Panc1 (cell line): ENCODE measurements at regions not wholly inside any gene's neighbourhood (a gene's known extent, or its start where the extent isn't known, plus 50 kb on each side); places are given as distances from the start of the nearest gene placed in this dataset.

Experiments
- ATAC-seq: fragments of 200-7000 bp; cut with Tn5 transposase; 2 replicates; pipeline ENCODE4 v1.9.1; 2020; ENCODE audit warnings: mild to moderate bottlenecking, moderate library complexity
- BruUV-seq: library from RNA; stranded (reverse); fragments of 400-500 nt; replicated peaks from 2 replicates; lab custom pipeline; 2021; lab: Mats Ljungman, UMichigan
- CTCF ChIA-PET: fragments of 300-600 bp; sonication (Branson Sonifier 250); formaldehyde crosslinking; loops from one replicate; lab custom pipeline; 2022; ENCODE audit warnings: antibody characterized with exemption; lab: Charles Lee
- POLR2A ChIA-PET: fragments of 300-600 bp; sonication (Branson Sonifier 250); formaldehyde crosslinking; loops from one replicate; lab custom pipeline; 2022; ENCODE audit warnings: antibody characterized with exemption; lab: Charles Lee
- DNase-seq: peaks from one replicate; pipeline ENCODE4 v3.0.0-alpha.2; 2010; ENCODE audit warnings: low read depth, low spot score
- H3K27ac ChIP-seq: 2 replicates; pipeline ENCODE4 v1.5.1; 2011; ENCODE audit warnings: mild to moderate bottlenecking, low read length, inconsistent platforms
- H3K27me3 ChIP-seq: fragments of 200-500 bp; sonication (Bioruptor generic); 2 replicates; pipeline ENCODE4 v1.6.0; 2014; ENCODE audit warnings: low read length, inconsistent platforms; ENCODE audit not compliant: control insufficient read depth, insufficient read depth
- H3K36me3 ChIP-seq: fragments of 200-500 bp; sonication (Bioruptor generic); 2 replicates; pipeline ENCODE4 v1.5.1; 2014; ENCODE audit warnings: inconsistent platforms, mild to moderate bottlenecking, low read length, moderate library complexity; ENCODE audit not compliant: control insufficient read depth, insufficient read depth
- H3K4me1 ChIP-seq: 2 replicates; pipeline ENCODE4 v1.5.1; 2011; ENCODE audit warnings: inconsistent platforms, mild to moderate bottlenecking, low read length, moderate library complexity; ENCODE audit not compliant: control insufficient read depth, insufficient read depth
- H3K4me3 ChIP-seq, 2 experiments: 2 replicates each; pipeline ENCODE4 v1.5.1; 2011 to 2012; ENCODE audit warnings: low read depth in 2 of 2, low read length in 2 of 2, mild to moderate bottlenecking in 2 of 2, inconsistent platforms in 1 of 2, moderate library complexity in 1 of 2
- H3K9me3 ChIP-seq: fragments of 200-500 bp; sonication (Bioruptor generic); 2 replicates; pipeline ENCODE4 v1.5.1; 2014; ENCODE audit warnings: low read depth, mild to moderate bottlenecking, inconsistent platforms, low read length, moderate library complexity; ENCODE audit not compliant: control insufficient read depth, insufficient read depth
- CTCF ChIP-seq: fragments of 450-650 bp; IDR thresholded peaks from 2 replicates; pipeline ENCODE4 v1.5.1; 2017; ENCODE audit warnings: mild to moderate bottlenecking
- POLR2AphosphoS5 ChIP-seq: IDR thresholded peaks from 2 replicates; pipeline ENCODE4 v1.6.1; 2012; ENCODE audit warnings: mild to moderate bottlenecking, low read depth, low read length, moderate library complexity
- REST ChIP-seq, 2 experiments: IDR thresholded peaks; 2 replicates each; pipeline ENCODE4 v1.6.1; 2011 to 2012; ENCODE audit warnings: low read depth in 2 of 2, control low read depth in 1 of 2, low read length in 1 of 2, mild to moderate bottlenecking in 1 of 2, moderate library complexity in 1 of 2; ENCODE audit not compliant: insufficient read depth in 1 of 2
- SIN3A ChIP-seq: IDR thresholded peaks from 2 replicates; pipeline ENCODE4 v1.6.1; 2012; ENCODE audit warnings: low read depth, mild to moderate bottlenecking, low read length, moderate library complexity, borderline replicate concordance; ENCODE audit not compliant: insufficient read depth
- TCF7L2 ChIP-seq: IDR thresholded peaks from 2 replicates; pipeline ENCODE4 v1.6.1; 2011; ENCODE audit warnings: mild to moderate bottlenecking, low read depth, low read length, inconsistent platforms
- in situ Hi-C: cut with HindIII; loops from 2 replicates; pipeline ENCODE4 v1.10.0; 2016; ENCODE audit warnings: low sequenced_read_pairs, low pct_unique_long_range_greater_than_20kb
- intact Hi-C: fragments of 100-400 bp; cut with micrococcal nuclease; formaldehyde crosslinking; loops from one replicate; pipeline ENCODE4 v1.10.0; 2022; ENCODE audit not compliant: unreplicated experiment

- in situ Hi-C loops: no loop called here
- TF ChIP-seq SIN3A (no peak), CTCF (no peak), REST (IDR thresholded peaks at IDR 0.05; ENCODE audit: insufficient read depth in 1 of 2, low read depth in 2 of 2, low read length in 1 of 2) (no peak), TCF7L2 (no peak), POLR2AphosphoS5 (no peak)
- ATAC-seq (no peak), DNase-seq (no peak)
- BruUV-seq: no TSS peak
- H3K27ac ChIP-seq: no peak overlapping the region
- H3K27me3 ChIP-seq: no peaks in the 10 kb centered on the region
- H3K4me3 ChIP-seq: no peak overlapping the region
- H3K36me3 ChIP-seq: no peaks in the 10 kb centered on the region
- ChIA-PET CTCF (no interaction called here), POLR2A (no interaction called here)
- H3K4me1 ChIP-seq: no peaks in the 10 kb centered on the region
- no peaks in the 10 kb centered on the region; the same call in 1 of the 2 replicates for H3K9me3 ChIP-seq
- intact Hi-C loops: no loop called here
Observed at GRCh38 chr4:124183926-124184325, 528.6 kb downstream of the ANKRD50 start.

- Histone ChIP-seq H3K27me3 (no peaks in the 10 kb centered on the region), H3K27ac (no peak overlapping the region), H3K4me1 (no peaks in the 10 kb centered on the region), H3K36me3 (no peaks in the 10 kb centered on the region), H3K9me3 (no peaks in the 10 kb centered on the region; the same call in 1 of the 2 replicates), H3K4me3 (no peak overlapping the region)
- in situ Hi-C loops (no loop called here), intact Hi-C loops (no loop called here)
- ATAC-seq (no peak), DNase-seq (no peak)
- BruUV-seq: no TSS peak
- CTCF ChIA-PET: no interaction called here
- POLR2A ChIA-PET: no interaction called here
- TF ChIP-seq TCF7L2 (no peak), REST (IDR thresholded peaks at IDR 0.05; ENCODE audit: insufficient read depth in 1 of 2, low read depth in 2 of 2, low read length in 1 of 2) (no peak), POLR2AphosphoS5 (no peak), CTCF (no peak), SIN3A (no peak)
Observed at GRCh38 chr4:124184792-124185191, 527.7 kb downstream of the ANKRD50 start.
